H1 (cell line): ENCODE measurements at regions not wholly inside any gene's neighbourhood (a gene's known extent, or its start where the extent isn't known, plus 50 kb on each side); places are given as distances from the start of the nearest gene placed in this dataset.

Source experiments
- BACH1 ChIP-seq: IDR thresholded peaks from 2 replicates; pipeline ENCODE4 v1.6.1; 2012; ENCODE audit warnings: low read length, improper control_type of control experiment
- CHD7 ChIP-seq: fragments of 300-600 bp; sonication (generic); IDR thresholded peaks from 2 replicates; pipeline ENCODE4 v1.7.1; 2012; ENCODE audit warnings: low read length, moderate library complexity, mild to moderate bottlenecking, inconsistent platforms; ENCODE audit not compliant: insufficient replicate concordance
- POLR2A ChIP-seq, 2 experiments: IDR thresholded peaks; 1 replicate in 1 of 2; 2 replicates in 1 of 2; pipeline ENCODE4 v1.6.1; 2011; ENCODE audit warnings: low read depth in 2 of 2, low read length in 2 of 2, mild to moderate bottlenecking in 2 of 2; ENCODE audit errors: control extremely low read depth in 1 of 2
- POLR2AphosphoS5 ChIP-seq: IDR thresholded peaks from 2 replicates; pipeline ENCODE4 v1.6.1; 2011; ENCODE audit warnings: low read depth, low read length
- TF ChIP-seq, protein P1 (sequence below): IDR thresholded peaks from 2 replicates; pipeline ENCODE4 v1.6.1; 2012; ENCODE audit warnings: inconsistent platforms

- TF ChIP-seq CHD7: no peak
- TF ChIP-seq POLR2A (IDR thresholded peaks at IDR 0.05; ENCODE audit: control extremely low read depth in 1 of 2, low read depth in 2 of 2, low read length in 2 of 2): no peak
- no peak for TF ChIP-seq POLR2AphosphoS5
- TF ChIP-seq, protein P1, sequence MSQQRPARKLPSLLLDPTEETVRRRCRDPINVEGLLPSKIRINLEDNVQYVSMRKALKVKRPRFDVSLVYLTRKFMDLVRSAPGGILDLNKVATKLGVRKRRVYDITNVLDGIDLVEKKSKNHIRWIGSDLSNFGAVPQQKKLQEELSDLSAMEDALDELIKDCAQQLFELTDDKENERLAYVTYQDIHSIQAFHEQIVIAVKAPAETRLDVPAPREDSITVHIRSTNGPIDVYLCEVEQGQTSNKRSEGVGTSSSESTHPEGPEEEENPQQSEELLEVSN: no peak
- TF ChIP-seq BACH1: no peak
Observed at GRCh38 chr2:156659694-156660093, 223.5 kb downstream of the GPD2 start (continued).
